Liver (tissue), 3 donors: ENCODE measurements at regions not wholly inside any gene's neighbourhood (a gene's known extent, or its start where the extent isn't known, plus 50 kb on each side); places are given as distances from the start of the nearest gene placed in this dataset.
"Not testable (repeated sequence)": the region's sequence is repeated elsewhere in the genome, so short reads cannot be mapped to it uniquely, and the experiment has no call there.

Experiments
- ATF3 ChIP-seq: IDR thresholded peaks from 2 replicates; pipeline ENCODE4 v1.6.1; 2016; ENCODE audit warnings: antibody characterized with exemption
- CTCF ChIP-seq: fragments of 150-350 bp; IDR thresholded peaks from 2 replicates; pipeline ENCODE4 v1.5.1; 2017; ENCODE audit warnings: improper control_type of control experiment, low read depth, low read length; ENCODE audit not compliant: missing input control
- EGR1 ChIP-seq, 2 donors: IDR thresholded peaks; 2 replicates each; pipeline ENCODE4 v1.6.1; 2016 to 2018; ENCODE audit warnings: antibody characterized with exemption in 2 of 2, low read depth in 2 of 2
- HNF4A ChIP-seq, 2 donors: conservative IDR thresholded peaks; 2 replicates each; pipeline ENCODE4 v1.6.1; 2016; ENCODE audit warnings: antibody characterized with exemption in 2 of 2, mild to moderate bottlenecking in 2 of 2
- JUND ChIP-seq, 2 donors: IDR thresholded peaks; 2 replicates each; pipeline ENCODE4 v1.6.1; 2016; ENCODE audit warnings: antibody characterized with exemption in 2 of 2
- NR2F2 ChIP-seq: IDR thresholded peaks from 2 replicates; pipeline ENCODE4 v1.6.1; 2016; ENCODE audit warnings: antibody characterized with exemption
- RAD21 ChIP-seq, 2 donors: IDR thresholded peaks; 2 replicates each; pipeline ENCODE4 v1.6.1; 2016; ENCODE audit warnings: antibody characterized with exemption in 2 of 2, mild to moderate bottlenecking in 2 of 2
- REST ChIP-seq: IDR thresholded peaks from 2 replicates; pipeline ENCODE4 v1.6.1; 2016; ENCODE audit warnings: antibody characterized with exemption, mild to moderate bottlenecking
- SP1 ChIP-seq: IDR thresholded peaks from 2 replicates; pipeline ENCODE4 v1.6.1; 2018; ENCODE audit warnings: antibody characterized with exemption, mild to moderate bottlenecking
- TAF1 ChIP-seq: conservative IDR thresholded peaks from 2 replicates; pipeline ENCODE4 v1.6.1; 2016; ENCODE audit warnings: antibody characterized with exemption, mild to moderate bottlenecking
- YY1 ChIP-seq: IDR thresholded peaks from 2 replicates; pipeline ENCODE4 v1.6.1; 2016; ENCODE audit warnings: antibody characterized with exemption, mild to moderate bottlenecking
- donor health status: healthy.
- donor health status: healthy.

GRCh38 chr21:5243257-5243656 is 5278.1 kb upstream of the TPTE start:
- TF ChIP-seq YY1; CTCF; SP1; JUND (IDR thresholded peaks at IDR 0.05); REST; EGR1 (IDR thresholded peaks at IDR 0.05; ENCODE audit: low read depth in 2 of 2); ATF3; HNF4A (conservative IDR thresholded peaks at IDR 0.05); RAD21 (IDR thresholded peaks at IDR 0.05); NR2F2; TAF1: not testable (repeated sequence)
